ENCODE measurements at regions not wholly inside any gene's neighbourhood (a gene's known extent, or its start where the extent isn't known, plus 50 kb on each side); places are given as distances from the start of the nearest gene placed in this dataset.
"Not testable (repeated sequence)": the region's sequence is repeated elsewhere in the genome, so short reads cannot be mapped to it uniquely, and the experiment has no call there.

DNA sequence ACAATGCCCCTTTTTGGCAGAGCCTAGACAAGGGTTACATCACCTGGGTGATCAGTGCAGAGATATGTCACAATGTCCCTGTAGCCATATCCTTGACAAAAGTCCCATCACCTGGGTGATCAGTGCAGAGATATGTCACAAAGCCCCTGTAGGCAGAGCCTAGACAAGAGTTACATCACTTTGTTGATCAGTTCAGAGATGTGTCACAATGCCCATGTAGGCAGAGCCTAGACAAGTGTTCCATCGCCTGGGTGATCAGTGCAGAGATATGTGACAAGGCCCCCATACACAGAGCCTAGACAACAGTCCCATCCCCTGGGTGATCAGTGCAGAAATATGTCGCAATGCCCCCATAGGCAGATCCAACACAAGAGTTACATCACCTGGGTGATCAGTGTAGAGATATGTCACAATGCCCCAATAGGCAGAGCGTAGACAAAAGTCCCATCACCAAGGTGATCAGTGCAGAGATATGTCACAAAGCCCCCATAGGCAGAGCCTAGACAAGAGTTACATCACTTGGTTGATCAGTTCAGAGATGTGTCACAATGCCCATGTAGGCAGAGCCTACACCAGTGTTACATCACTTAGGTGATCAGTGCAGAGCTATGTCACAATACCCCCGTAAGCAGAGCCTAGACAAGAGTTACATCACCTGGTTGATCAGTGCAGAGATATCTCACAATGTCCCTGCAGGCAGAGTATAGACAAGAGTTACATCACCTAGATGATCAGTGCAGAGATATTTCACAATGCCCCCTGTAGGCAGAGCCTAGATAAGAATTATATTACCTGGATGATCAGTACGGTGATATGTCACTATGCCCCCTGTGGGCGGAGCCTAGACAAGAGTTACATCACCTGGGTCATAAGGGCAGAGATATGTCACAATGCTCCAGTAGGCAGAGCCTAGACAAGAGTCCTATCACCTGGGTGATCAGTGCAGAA, 137.6 kb upstream of the FRG2B start:
- H4K20me1 ChIP-seq (ENCODE audit: insufficient read depth, low read length); H3K9me3 ChIP-seq (ENCODE audit: low read length); H3K27ac ChIP-seq (ENCODE audit: extremely low read length, insufficient read depth, low read length); H3K36me3 ChIP-seq (replicated peaks in 1 of 2; ENCODE audit: control insufficient read depth in 1 of 2, insufficient read depth in 2 of 2, low read length in 2 of 2); BruUV-seq (replicated peaks); in situ Hi-C loops (cut with HindIII; ENCODE audit: extremely low pct_ligation_motif_present, low pct_unique_long_range_greater_than_20kb); H3K9ac ChIP-seq (ENCODE audit: insufficient read depth, low read depth, low read length); H3K27me3 ChIP-seq (ENCODE audit: control insufficient read depth in 1 of 2, insufficient read depth in 2 of 2, low read length in 2 of 2); H3K4me1 ChIP-seq (ENCODE audit: insufficient read depth, low read length); FAIRE-seq; CTCF ChIA-PET (ENCODE audit: low intra/inter-chr PET ratio, low total read pairs); H2AFZ ChIP-seq (ENCODE audit: low read length); intact Hi-C loops (cut with micrococcal nuclease; ENCODE audit: unreplicated experiment); H3K79me2 ChIP-seq (ENCODE audit: insufficient read depth, low read length); POLR2A ChIA-PET; H3K4me3 ChIP-seq (replicated peaks in 1 of 3; ENCODE audit: insufficient read depth in 1 of 3, low read depth in 2 of 3, low read length in 3 of 3); ATAC-seq; H3K4me2 ChIP-seq (ENCODE audit: low read depth, low read length): not testable (repeated sequence)
- DNase-seq (ENCODE audit: low spot score): peak; percentile 0
- WGBS (ENCODE audit: low lambda C conversion rate): no CpG with 5 or more reads among the region's 6 CpGs

DNA sequence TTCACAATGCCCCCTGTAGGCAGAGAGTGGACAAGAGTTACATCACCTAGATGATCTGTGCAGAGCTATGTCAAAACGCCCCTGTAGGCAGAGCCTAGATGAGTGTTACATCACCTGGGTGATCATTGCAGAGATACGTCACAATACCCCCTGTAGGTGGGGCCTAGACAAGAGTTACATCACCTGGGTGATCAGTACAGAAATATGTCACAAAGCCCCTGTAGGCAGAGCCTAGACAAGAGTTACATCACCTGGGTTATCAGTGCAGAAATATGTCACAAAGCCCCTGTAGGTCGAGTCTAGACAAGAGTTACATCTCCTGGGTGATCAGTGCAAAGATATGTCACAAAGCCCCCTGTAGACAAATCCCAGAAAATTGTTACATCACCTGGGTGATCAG, 136.6 kb upstream of the FRG2B start:
- in situ Hi-C loops (cut with HindIII; ENCODE audit: extremely low pct_ligation_motif_present, low pct_unique_long_range_greater_than_20kb); H3K27ac ChIP-seq (ENCODE audit: extremely low read length, insufficient read depth, low read length); H3K4me1 ChIP-seq (ENCODE audit: insufficient read depth, low read length); CTCF ChIA-PET (ENCODE audit: low intra/inter-chr PET ratio, low total read pairs); DNase-seq (ENCODE audit: low spot score); H3K4me2 ChIP-seq (ENCODE audit: low read depth, low read length); H3K27me3 ChIP-seq (ENCODE audit: control insufficient read depth in 1 of 2, insufficient read depth in 2 of 2, low read length in 2 of 2); H2AFZ ChIP-seq (ENCODE audit: low read length); H3K4me3 ChIP-seq (replicated peaks in 1 of 3; ENCODE audit: insufficient read depth in 1 of 3, low read depth in 2 of 3, low read length in 3 of 3); H3K9ac ChIP-seq (ENCODE audit: insufficient read depth, low read depth, low read length); FAIRE-seq; H4K20me1 ChIP-seq (ENCODE audit: insufficient read depth, low read length); H3K9me3 ChIP-seq (ENCODE audit: low read length); POLR2A ChIA-PET; BruUV-seq (replicated peaks); intact Hi-C loops (cut with micrococcal nuclease; ENCODE audit: unreplicated experiment); H3K79me2 ChIP-seq (ENCODE audit: insufficient read depth, low read length); H3K36me3 ChIP-seq (replicated peaks in 1 of 2; ENCODE audit: control insufficient read depth in 1 of 2, insufficient read depth in 2 of 2, low read length in 2 of 2): not testable (repeated sequence)
- no CpG with 5 or more reads among the region's 3 CpGs for WGBS (ENCODE audit: low lambda C conversion rate)
- ATAC-seq: peak; percentile 55; the same call in 2 of the 3 replicates

DNA sequence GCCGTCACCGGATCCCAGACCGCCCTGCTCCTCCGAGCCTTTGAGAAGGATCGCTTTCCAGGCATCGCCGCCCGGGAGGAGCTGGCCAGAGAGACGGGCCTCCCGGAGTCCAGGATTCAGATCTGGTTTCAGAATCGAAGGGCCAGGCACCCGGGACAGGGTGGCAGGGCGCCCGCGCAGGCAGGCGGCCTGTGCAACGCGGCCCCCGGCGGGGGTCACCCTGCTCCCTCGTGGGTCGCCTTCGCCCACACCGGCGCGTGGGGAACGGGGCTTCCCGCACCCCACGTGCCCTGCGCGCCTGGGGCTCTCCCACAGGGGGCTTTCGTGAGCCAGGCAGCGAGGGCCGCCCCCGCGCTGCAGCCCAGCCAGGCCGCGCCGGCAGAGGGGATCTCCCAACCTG, 127.0 kb upstream of the FRG2B start:
- DNase-seq (ENCODE audit: low spot score); H3K27me3 ChIP-seq (ENCODE audit: control insufficient read depth in 1 of 2, insufficient read depth in 2 of 2, low read length in 2 of 2); POLR2A ChIA-PET; in situ Hi-C loops (cut with HindIII; ENCODE audit: extremely low pct_ligation_motif_present, low pct_unique_long_range_greater_than_20kb); H3K9ac ChIP-seq (ENCODE audit: insufficient read depth, low read depth, low read length); H3K79me2 ChIP-seq (ENCODE audit: insufficient read depth, low read length); intact Hi-C loops (cut with micrococcal nuclease; ENCODE audit: unreplicated experiment); H2AFZ ChIP-seq (ENCODE audit: low read length); H3K4me2 ChIP-seq (ENCODE audit: low read depth, low read length); BruUV-seq (replicated peaks); H3K9me3 ChIP-seq (ENCODE audit: low read length); FAIRE-seq; H3K27ac ChIP-seq (ENCODE audit: extremely low read length, insufficient read depth, low read length); H4K20me1 ChIP-seq (ENCODE audit: insufficient read depth, low read length); H3K36me3 ChIP-seq (replicated peaks in 1 of 2; ENCODE audit: control insufficient read depth in 1 of 2, insufficient read depth in 2 of 2, low read length in 2 of 2); H3K4me1 ChIP-seq (ENCODE audit: insufficient read depth, low read length); CTCF ChIA-PET (ENCODE audit: low intra/inter-chr PET ratio, low total read pairs); H3K4me3 ChIP-seq (replicated peaks in 1 of 3; ENCODE audit: insufficient read depth in 1 of 3, low read depth in 2 of 3, low read length in 3 of 3): not testable (repeated sequence)
- ATAC-seq: peak; percentile 72
- WGBS (ENCODE audit: low lambda C conversion rate): no CpG with 5 or more reads among the region's 39 CpGs

Small RNA genes lying in the stretch of these regions (small RNA-seq; reads per million reads assigned to genes)
- 0 reads per million in 3 experiments for gene BX322534.1 (ENCODE audit: insufficient read depth in 2 of 3, insufficient read length in 3 of 3, low read depth in 2 of 3, low replicate concordance in 1 of 3)

Data from HepG2 (cell line).